ENCODE measurements at regions not wholly inside any gene's neighbourhood (a gene's known extent, or its start where the extent isn't known, plus 50 kb on each side); places are given as distances from the start of the nearest gene placed in this dataset.

DNA sequence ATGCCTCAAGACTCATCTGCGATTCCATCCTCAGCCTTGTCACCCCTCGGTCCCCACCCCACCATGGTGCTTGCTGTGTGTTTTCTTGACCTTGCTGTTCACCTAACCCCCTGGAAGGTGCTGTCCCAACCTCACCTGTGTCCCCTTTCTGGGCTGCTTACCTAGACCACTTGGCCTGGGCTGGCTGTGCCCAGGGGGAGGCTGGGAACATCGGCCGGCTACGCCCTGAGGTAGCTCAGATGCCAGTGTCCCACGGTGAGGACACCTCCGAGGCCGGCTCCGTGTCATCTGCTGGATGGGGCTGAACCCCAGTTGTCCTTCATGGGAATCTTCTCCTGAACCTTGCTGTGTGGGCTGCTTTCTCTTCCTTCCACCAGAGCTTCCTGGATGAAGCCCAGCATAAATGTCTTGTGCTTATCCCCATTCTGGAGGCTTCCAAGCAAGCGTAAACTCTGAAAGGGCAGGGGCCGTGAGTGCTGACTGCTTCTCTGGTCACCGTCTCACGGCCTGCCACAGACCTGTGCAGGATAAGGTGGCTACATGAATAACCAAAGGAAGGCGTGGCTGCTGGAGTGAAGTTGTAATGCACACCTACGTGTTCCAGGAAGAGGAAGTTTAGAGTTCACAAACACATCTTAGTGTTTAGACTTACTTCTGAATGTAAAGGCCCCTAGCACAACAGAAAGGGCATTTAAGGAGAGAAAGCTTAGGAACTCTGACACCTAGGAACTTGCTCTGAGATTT is 724.3 kb downstream of the TBC1D22A start:
- DNase-seq = no peak

GRCh38 chr22:47484960-47485569 is 722.6 kb downstream of the TBC1D22A start:
- DNase-seq = no peak

DNA sequence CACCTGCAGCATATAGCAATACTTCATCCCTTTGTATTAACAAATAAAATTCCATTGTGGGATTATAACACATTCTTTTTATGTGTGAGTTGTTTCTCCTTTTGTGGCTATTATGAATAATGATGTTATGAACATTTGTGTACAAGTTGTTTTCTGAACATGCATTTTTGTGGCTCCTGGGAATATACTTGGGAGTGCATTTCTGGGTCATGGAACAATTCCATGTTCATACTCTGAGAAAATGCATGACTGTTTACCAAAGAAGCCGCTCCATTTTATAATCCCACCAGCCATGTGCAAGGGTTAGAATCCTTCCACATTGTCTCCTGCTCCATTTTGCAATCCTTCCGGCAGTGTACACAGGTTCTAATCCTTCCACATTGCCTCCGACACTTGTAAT is 713.8 kb downstream of the TBC1D22A start:
- no peak for DNase-seq

- no peak for DNase-seq
Measured at GRCh38 chr22:47474895-47475294, 712.4 kb downstream of the TBC1D22A start.

DNA sequence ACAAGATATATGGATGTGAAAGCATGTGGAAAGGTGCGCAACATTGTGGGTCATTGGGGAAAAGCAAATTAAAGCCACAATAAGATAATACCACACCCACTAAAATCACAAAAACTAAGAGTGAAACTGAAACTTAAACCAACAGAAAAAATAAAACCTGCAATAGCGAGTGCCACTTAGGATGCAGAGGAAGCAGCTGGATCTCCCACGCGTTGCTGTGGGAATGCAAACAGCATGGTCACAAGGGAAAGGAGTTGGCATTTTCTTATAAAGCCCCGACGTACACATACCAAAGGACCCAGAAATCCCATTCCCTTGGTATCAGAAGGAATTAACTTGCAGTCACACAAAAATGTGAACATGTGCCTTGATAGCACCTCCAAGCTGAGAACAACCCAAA is 712.0 kb downstream of the TBC1D22A start:
- no peak for DNase-seq

DNA sequence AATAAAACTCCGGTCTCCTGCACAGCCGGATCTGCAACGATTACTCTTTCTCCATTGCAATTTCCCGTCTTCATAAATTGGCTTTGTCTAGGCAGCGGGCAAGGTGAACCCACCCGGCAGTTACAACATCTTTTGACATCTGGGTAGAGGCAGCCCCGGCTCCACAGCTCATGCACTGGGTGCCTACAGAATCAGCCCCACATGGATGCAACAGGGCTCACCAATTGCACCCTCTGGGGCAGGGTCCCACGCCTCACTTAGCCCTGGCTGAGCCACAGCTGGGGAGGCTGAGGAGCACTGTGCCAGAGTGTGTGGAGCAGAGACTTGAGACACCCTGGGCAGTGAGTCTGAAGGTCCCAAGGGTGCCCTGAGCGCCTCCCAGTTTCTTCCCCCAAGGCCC is 710.2 kb downstream of the TBC1D22A start:
- no peak for DNase-seq

DNA sequence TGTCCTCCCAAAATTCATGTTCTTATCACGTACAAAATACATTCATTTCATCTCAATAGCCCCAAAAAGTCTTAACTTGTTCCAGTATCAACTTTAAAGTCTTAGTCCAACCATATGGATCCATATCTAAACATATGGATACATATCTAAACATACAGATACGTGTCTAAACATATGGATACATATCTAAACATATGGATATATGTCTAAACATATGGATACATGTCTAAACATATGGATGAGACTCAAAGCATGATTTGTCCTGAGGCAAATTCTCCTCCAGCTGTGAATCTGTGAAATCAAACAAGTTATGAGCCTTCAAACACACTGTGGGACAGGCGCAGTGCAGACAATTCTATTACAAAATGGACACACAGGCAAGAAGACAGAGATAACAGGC is 709.0 kb downstream of the TBC1D22A start:
- DNase-seq = no peak

DNA sequence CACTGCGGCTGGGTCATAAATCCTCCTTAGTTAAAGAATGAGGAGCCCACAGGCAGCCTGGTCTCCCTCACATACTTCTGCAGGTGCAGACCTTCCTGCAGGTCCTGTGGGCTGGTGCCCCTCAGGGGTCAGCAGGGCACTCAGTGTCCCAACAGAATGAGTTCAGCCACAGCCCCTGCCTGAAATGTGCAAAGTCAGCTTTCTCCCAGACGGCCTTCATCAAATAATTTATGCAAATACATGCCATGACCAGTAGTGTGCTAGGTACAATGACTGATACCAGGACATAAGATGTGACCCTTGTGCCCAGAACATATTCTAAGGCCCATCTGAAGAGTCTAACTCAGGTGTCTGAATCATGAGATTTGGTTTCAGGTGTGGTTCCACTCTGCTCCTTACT is 703.4 kb downstream of the TBC1D22A start:
- DNase-seq = no peak

GRCh38 chr22:47465222-47465621 is 702.8 kb downstream of the TBC1D22A start:
- no peak for DNase-seq

GRCh38 chr22:47463220-47463619 is 700.8 kb downstream of the TBC1D22A start:
- no peak for DNase-seq

- DNase-seq = no peak
Measured at GRCh38 chr22:47460861-47461260, 698.4 kb downstream of the TBC1D22A start.

DNA sequence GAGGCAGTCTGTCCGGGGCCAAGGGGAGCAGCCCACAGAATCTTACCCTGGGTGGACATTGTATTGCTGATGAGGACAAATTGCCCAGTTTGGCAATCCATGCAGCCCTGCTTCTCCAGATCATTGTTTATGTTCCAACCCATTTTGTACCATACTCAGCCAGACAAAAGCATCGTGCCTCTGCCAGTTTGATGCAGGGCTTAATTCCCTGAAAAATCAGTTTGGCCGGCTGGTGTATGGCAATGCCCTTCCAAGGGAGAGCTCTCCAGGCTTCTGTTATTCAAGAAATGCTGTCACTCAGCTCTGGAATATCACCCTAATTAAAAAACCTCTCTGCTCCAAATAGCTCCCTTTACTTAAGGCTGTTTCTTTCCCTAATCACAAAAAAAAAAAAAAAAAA is 697.7 kb downstream of the TBC1D22A start:
- DNase-seq = no peak

DNA sequence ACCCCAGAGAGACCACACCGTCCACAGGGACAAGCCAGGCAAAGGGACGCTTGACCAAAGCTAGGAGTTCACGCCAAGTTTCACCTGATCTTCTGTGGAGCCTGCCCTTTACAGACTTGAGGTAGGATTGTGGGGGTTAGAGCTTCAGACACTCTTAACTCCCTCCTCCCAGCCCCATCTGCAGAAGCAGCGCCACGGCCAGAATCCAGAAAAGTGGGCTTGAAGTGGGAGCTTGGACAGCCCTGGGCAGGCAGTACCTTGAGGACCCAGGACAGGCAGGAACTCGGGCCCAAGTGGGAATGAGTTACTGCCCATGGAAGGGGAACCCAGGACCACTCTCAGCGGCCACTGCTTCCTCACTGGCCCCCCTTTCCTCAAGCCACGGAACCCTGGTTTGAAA is 695.9 kb downstream of the TBC1D22A start:
- no peak for DNase-seq

GRCh38 chr22:47457509-47458300 is 695.3 kb downstream of the TBC1D22A start:
- no peak for DNase-seq

- DNase-seq = no peak
Measured at GRCh38 chr22:47457021-47457420, 694.6 kb downstream of the TBC1D22A start.

- no peak for DNase-seq
Measured at GRCh38 chr22:47456031-47456430, 693.6 kb downstream of the TBC1D22A start.

- DNase-seq = no peak
Measured at GRCh38 chr22:47453049-47453448, 690.6 kb downstream of the TBC1D22A start.

GRCh38 chr22:47452184-47452583 is 689.7 kb downstream of the TBC1D22A start:
- no peak for DNase-seq

DNA sequence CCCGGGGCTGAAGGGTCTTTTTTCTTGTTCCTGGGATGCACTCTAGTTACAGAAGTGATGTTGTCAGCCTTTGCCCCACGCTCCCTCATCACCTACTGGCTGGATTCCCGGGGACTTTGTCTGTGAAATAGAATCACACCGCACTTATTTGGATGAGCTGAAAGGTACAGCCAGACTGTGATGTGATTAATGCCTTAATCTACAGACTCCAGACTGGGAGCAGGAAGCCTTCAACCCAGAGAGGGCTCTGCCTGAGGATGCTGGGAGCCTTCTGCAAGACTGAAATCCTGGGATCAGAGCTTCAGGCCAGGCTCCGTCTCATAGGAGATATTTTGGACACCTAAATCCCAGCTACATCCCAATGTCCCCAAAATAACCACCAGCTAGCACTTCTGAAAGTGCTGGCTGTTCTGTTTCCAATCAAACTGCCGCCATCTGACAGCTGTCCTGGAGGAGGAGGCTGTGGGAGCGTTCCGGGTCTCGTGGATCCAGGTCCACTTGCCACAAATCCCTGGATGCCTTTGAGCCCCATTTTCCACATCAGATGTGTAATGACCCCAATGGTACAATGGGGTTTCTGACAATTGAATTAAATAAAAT is 688.5 kb downstream of the TBC1D22A start:
- no peak for DNase-seq

GRCh38 chr22:47449508-47450270 is 687.2 kb downstream of the TBC1D22A start:
- DNase-seq = no peak

GRCh38 chr22:47448231-47449223 is 686.1 kb downstream of the TBC1D22A start:
- DNase-seq = no peak
